Progenitor cell of endocrine pancreas (in vitro differentiated cells): ENCODE measurements at regions not wholly inside any gene's neighbourhood (a gene's known extent, or its start where the extent isn't known, plus 50 kb on each side); places are given as distances from the start of the nearest gene placed in this dataset.

Experiments used
- DNase-seq: peaks from one replicate; pipeline ENCODE4 v3.0.0; 2021; ENCODE audit warnings: low spot score; ENCODE audit not compliant: unreplicated experiment
- H3K27ac Mint-ChIP-seq: 2 replicates; pipeline ENCODE4 v1.8.0; 2021; ENCODE audit warnings: mild to moderate bottlenecking, moderate library complexity, mixed read lengths
- H3K27me3 Mint-ChIP-seq: 2 replicates; pipeline ENCODE4 v1.8.0; 2021; ENCODE audit warnings: mixed read lengths
- H3K36me3 Mint-ChIP-seq: 2 replicates; pipeline ENCODE4 v1.8.0; 2022; ENCODE audit warnings: mixed read lengths; ENCODE audit not compliant: insufficient read depth
- H3K4me1 Mint-ChIP-seq: 2 replicates; pipeline ENCODE4 v1.8.0; 2021; ENCODE audit warnings: low read depth, mixed read lengths
- H3K4me3 Mint-ChIP-seq: 2 replicates; pipeline ENCODE4 v1.8.0; 2021; ENCODE audit warnings: low read depth, mild to moderate bottlenecking, moderate library complexity, mixed read lengths
- H3K9me3 Mint-ChIP-seq: 2 replicates; pipeline ENCODE4 v1.8.0; 2021; ENCODE audit warnings: low read depth, mixed read lengths
- TF ChIP-seq, protein P1 (sequence below): fragments of 200-600 bp; sonication (generic); IDR thresholded peaks from one replicate; pipeline ENCODE4 v1.5.0; 2021; ENCODE audit warnings: antibody characterized with exemption, mild to moderate bottlenecking; ENCODE audit not compliant: unreplicated experiment

DNA sequence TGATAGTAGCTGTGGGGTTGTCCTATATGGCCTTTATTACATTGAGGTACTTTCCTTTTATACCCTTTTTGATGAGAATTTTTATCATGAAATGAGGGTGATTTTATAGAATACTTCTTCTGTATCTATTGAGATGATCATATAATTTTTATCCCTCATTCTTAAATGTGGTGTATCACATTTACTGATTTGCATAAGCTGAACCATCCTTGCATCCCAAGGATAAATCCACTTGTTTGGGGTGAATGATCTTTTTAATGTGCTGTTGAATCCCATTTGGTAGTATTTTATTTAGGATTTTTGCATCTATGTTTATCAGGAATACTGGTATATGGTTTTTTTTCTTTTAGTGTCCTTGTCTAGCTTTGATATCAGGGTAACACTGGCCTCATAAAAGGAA lies 84.5 kb upstream of the IL6 start:
- Mint-ChIP-seq H3K27ac (no peak overlapping the region), H3K36me3 (peaks cover 4% of the 10 kb centered on the region), H3K9me3 (peaks cover 45% of the 10 kb centered on the region), H3K4me1 (no peaks in the 10 kb centered on the region), H3K27me3 (no peaks in the 10 kb centered on the region), H3K4me3 (no peak overlapping the region)
- TF ChIP-seq, protein P1, sequence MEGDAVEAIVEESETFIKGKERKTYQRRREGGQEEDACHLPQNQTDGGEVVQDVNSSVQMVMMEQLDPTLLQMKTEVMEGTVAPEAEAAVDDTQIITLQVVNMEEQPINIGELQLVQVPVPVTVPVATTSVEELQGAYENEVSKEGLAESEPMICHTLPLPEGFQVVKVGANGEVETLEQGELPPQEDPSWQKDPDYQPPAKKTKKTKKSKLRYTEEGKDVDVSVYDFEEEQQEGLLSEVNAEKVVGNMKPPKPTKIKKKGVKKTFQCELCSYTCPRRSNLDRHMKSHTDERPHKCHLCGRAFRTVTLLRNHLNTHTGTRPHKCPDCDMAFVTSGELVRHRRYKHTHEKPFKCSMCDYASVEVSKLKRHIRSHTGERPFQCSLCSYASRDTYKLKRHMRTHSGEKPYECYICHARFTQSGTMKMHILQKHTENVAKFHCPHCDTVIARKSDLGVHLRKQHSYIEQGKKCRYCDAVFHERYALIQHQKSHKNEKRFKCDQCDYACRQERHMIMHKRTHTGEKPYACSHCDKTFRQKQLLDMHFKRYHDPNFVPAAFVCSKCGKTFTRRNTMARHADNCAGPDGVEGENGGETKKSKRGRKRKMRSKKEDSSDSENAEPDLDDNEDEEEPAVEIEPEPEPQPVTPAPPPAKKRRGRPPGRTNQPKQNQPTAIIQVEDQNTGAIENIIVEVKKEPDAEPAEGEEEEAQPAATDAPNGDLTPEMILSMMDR: no peak
- no peak for DNase-seq

DNA sequence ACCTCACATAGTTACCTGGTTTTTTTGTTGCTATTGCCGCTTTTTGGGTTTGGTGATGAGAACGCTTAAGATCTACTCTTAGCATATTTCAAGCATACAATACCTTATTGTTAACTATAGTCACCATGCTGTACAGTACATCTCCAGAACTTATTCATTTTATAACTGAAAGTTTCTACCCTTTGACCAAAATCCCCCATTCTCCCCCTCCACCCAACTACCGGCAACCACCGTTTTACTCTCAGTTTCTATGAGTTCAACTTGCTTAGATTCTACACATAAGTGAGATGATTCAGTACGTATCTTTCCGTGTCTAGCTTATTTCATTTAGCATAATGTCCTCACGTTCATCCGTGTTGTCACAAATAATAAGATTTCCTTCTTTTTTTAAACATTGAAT lies 86.7 kb upstream of the IL6 start:
- Mint-ChIP-seq H3K36me3 (peaks cover 1% of the 10 kb centered on the region), H3K27me3 (no peaks in the 10 kb centered on the region), H3K27ac (no peak overlapping the region), H3K9me3 (peaks cover 38% of the 10 kb centered on the region), H3K4me1 (no peaks in the 10 kb centered on the region), H3K4me3 (no peak overlapping the region)
- TF ChIP-seq, protein P1: no peak
- no peak for DNase-seq

DNA sequence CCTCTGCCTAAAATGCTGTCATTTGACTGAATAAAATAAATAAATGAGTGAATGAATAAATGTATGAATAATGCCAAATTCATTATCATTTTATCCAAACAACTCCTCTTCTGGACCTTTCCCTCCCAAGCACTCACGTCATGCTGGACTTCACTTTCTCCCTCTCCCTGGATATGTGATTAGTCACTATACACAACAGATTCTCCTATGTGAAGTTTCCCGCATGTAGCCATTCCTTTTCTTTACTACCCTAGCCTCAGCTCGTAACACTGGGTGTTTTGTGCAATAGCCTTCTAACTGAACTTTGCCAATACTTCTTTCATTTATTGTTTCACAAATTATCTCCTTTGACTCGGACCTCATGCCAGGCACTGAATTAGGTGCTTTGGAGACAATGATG lies 87.6 kb upstream of the IL6 start:
- Mint-ChIP-seq H3K4me1 (no peaks in the 10 kb centered on the region), H3K9me3 (peaks cover 38% of the 10 kb centered on the region), H3K27me3 (no peaks in the 10 kb centered on the region), H3K36me3 (peaks cover 1% of the 10 kb centered on the region), H3K4me3 (no peak overlapping the region), H3K27ac (no peak overlapping the region)
- no peak for DNase-seq
- TF ChIP-seq, protein P1: no peak

DNA sequence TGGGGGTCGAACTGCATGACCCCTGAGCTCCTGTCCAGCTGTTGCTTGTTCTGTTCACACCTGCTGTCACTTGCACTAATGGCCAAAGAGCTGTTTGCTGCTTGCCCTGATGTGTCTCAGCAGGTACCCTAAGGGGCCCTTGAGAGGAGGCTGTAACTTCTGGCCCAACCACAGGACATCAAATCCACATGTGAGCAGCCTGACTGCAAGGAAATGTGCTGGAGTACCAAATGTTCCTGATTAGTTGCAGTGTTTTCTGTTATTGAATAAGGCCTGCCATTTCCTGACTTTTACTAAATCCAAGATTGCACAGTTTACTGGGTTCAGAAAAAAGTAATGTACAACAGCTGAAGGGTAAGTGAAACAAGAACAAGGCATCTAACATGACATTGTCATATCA lies 91.7 kb upstream of the IL6 start:
- Mint-ChIP-seq H3K4me1 (no peaks in the 10 kb centered on the region), H3K4me3 (no peak overlapping the region), H3K27ac (no peak overlapping the region), H3K9me3 (peaks cover 3% of the 10 kb centered on the region), H3K27me3 (no peaks in the 10 kb centered on the region), H3K36me3 (no peaks in the 10 kb centered on the region)
- DNase-seq: no peak
- TF ChIP-seq, protein P1: no peak

- Mint-ChIP-seq H3K27me3 (no peaks in the 10 kb centered on the region), H3K9me3 (no peaks in the 10 kb centered on the region), H3K27ac (no peak overlapping the region), H3K4me1 (no peaks in the 10 kb centered on the region), H3K36me3 (no peaks in the 10 kb centered on the region), H3K4me3 (no peak overlapping the region)
- TF ChIP-seq, protein P1: no peak
- DNase-seq: no peak
These were observed 93.0 kb upstream of the IL6 start for GRCh38 chr7:22633954-22634474.
